ENCODE measurements at regions not wholly inside any gene's neighbourhood (a gene's known extent, or its start where the extent isn't known, plus 50 kb on each side); places are given as distances from the start of the nearest gene placed in this dataset.

- no peak for TF ChIP-seq POLR2AphosphoS5 (IDR thresholded peaks at IDR 0.05; ENCODE audit: low read depth, low read length)
- no peak for TF ChIP-seq CTCF (IDR thresholded peaks at IDR 0.05)
- TF ChIP-seq RAD21 (IDR thresholded peaks at IDR 0.05; ENCODE audit: low read length): no peak
- no peak for TF ChIP-seq EZH2phosphoT487 (IDR thresholded peaks at IDR 0.05; ENCODE audit: borderline replicate concordance, low read depth)
- TF ChIP-seq SIN3A (IDR thresholded peaks at IDR 0.05; ENCODE audit: borderline replicate concordance, low read depth, low read length): no peak
- no peak for TF ChIP-seq CHD2 (IDR thresholded peaks at IDR 0.05; ENCODE audit: low read length, partially characterized antibody)
- TF ChIP-seq RFX5 (IDR thresholded peaks at IDR 0.05; ENCODE audit: low read length): no peak
Measured at GRCh38 chr11:96652516-96652915, 262.7 kb downstream of the JRKL start.

All from SK-N-SH (cell line).